Keratinocyte (primary cell): ENCODE measurements at regions not wholly inside any gene's neighbourhood (a gene's known extent, or its start where the extent isn't known, plus 50 kb on each side); places are given as distances from the start of the nearest gene placed in this dataset.

Experiments used
- DNase-seq: peaks from one replicate; pipeline ENCODE4 v3.0.0-alpha.2; 2011; ENCODE audit warnings: low read depth, missing footprints, low spot score
- FAIRE-seq: peaks from 2 replicates; lab custom pipeline; 2011; peaks lifted over from hg19 to GRCh38; lab: Jason Lieb, UNC
- H2AFZ ChIP-seq: 2 replicates; pipeline ENCODE4 v1.6.0; 2012; ENCODE audit warnings: low read length, control low read depth, inconsistent platforms; ENCODE audit not compliant: control insufficient read depth
- H3K27ac ChIP-seq: 2 replicates; pipeline ENCODE4 v1.5.1; 2011; ENCODE audit warnings: low read length; ENCODE audit not compliant: control insufficient read depth, insufficient read depth
- H3K27me3 ChIP-seq: 3 replicates; pipeline ENCODE4 v1.6.0; 2011; ENCODE audit warnings: low read length; ENCODE audit not compliant: control insufficient read depth, insufficient read depth; ENCODE audit errors: extremely low read depth
- H3K36me3 ChIP-seq, 2 experiments: 2 replicates in 1 of 2; 3 replicates in 1 of 2; pipeline ENCODE4 v1.5.1; 2011; ENCODE audit warnings: low read length in 2 of 2, mild to moderate bottlenecking in 1 of 2; ENCODE audit not compliant: control insufficient read depth in 2 of 2, insufficient read depth in 2 of 2; ENCODE audit errors: extremely low read depth in 1 of 2
- H3K4me1 ChIP-seq: 3 replicates; pipeline ENCODE4 v1.5.1; 2011; ENCODE audit warnings: low read length; ENCODE audit not compliant: control insufficient read depth, insufficient read depth; ENCODE audit errors: extremely low read depth
- H3K4me2 ChIP-seq: 3 replicates; pipeline ENCODE4 v1.6.0; 2011; ENCODE audit warnings: low read depth, low read length; ENCODE audit not compliant: control insufficient read depth, insufficient read depth; ENCODE audit errors: extremely low read depth
- H3K4me3 ChIP-seq, 3 experiments: fragments of 200-600 bp in 1 of 3; sonication (generic) in 1 of 3; 2 replicates in 2 of 3; 3 replicates in 1 of 3; pipeline ENCODE4 v1.5.1; 2011 to 2016; ENCODE audit warnings: low read length in 3 of 3, mild to moderate bottlenecking in 3 of 3, control low read depth in 2 of 3, inconsistent platforms in 1 of 3, low read depth in 1 of 3, mixed read lengths in 1 of 3, mixed run types in 1 of 3, moderate library complexity in 1 of 3; ENCODE audit not compliant: control insufficient read depth in 2 of 3, insufficient read depth in 2 of 3; ENCODE audit errors: extremely low read depth in 1 of 3
- H3K79me2 ChIP-seq: 2 replicates; pipeline ENCODE4 v1.6.0; 2012; ENCODE audit warnings: low read length; ENCODE audit not compliant: control insufficient read depth, insufficient read depth
- H3K9ac ChIP-seq: 3 replicates; pipeline ENCODE4 v1.6.0; 2011; ENCODE audit warnings: low read length; ENCODE audit not compliant: control insufficient read depth, insufficient read depth; ENCODE audit errors: extremely low read depth
- H3K9me1 ChIP-seq: 3 replicates; pipeline ENCODE4 v1.6.0; 2011; ENCODE audit warnings: low read length; ENCODE audit not compliant: control insufficient read depth, insufficient read depth; ENCODE audit errors: extremely low read depth
- H3K9me3 ChIP-seq: 2 replicates; pipeline ENCODE4 v1.5.1; 2012; ENCODE audit warnings: low read depth, low read length; ENCODE audit not compliant: control insufficient read depth
- H4K20me1 ChIP-seq: 3 replicates; pipeline ENCODE4 v1.6.0; 2011; ENCODE audit warnings: low read length; ENCODE audit not compliant: control insufficient read depth, insufficient read depth; ENCODE audit errors: extremely low read depth
- CTCF ChIP-seq, 3 experiments: IDR thresholded peaks in 1 of 3; conservative IDR thresholded peaks in 1 of 3; optimal IDR thresholded peaks in 1 of 3; 2 replicates in 2 of 3; 3 replicates in 1 of 3; pipeline versions ENCODE3 to v1.5.1; 2011; ENCODE audit warnings: low read length in 3 of 3, mild to moderate bottlenecking in 3 of 3, moderate library complexity in 2 of 3, control low read depth in 1 of 3, inconsistent platforms in 1 of 3; ENCODE audit not compliant: insufficient read depth in 2 of 3; ENCODE audit errors: extremely low read depth in 1 of 3
- EZH2 ChIP-seq: IDR thresholded peaks from one replicate; pipeline ENCODE4 v1.6.1; 2012; ENCODE audit warnings: inconsistent platforms, mild to moderate bottlenecking, low read length, moderate library complexity
- dilution Hi-C: fragments of 300-500 bp; cut with MboI; formaldehyde crosslinking; loops from one replicate; pipeline ENCODE4 v1.7.0; 2020; ENCODE audit warnings: low sequenced_read_pairs; ENCODE audit not compliant: extremely low pct_ligation_motif_present

- dilution Hi-C loops: no loop called here
- Histone ChIP-seq H3K4me1 (no peaks in the 10 kb centered on the region), H3K9me3 (no peaks in the 10 kb centered on the region), H3K4me2 (no peak overlapping the region), H3K9me1 (no peaks in the 10 kb centered on the region), H3K9ac (no peak overlapping the region), H3K79me2 (no peaks in the 10 kb centered on the region), H3K27me3 (no peaks in the 10 kb centered on the region), H2AFZ (no peak overlapping the region), H3K27ac (no peak overlapping the region), H3K4me3 (no peak overlapping the region), H4K20me1 (no peaks in the 10 kb centered on the region), H3K36me3 (no peaks in the 10 kb centered on the region)
- DNase-seq: no peak
- no peak for FAIRE-seq
- TF ChIP-seq EZH2: no peak
- no peak for TF ChIP-seq CTCF (optimal IDR thresholded peaks at IDR 0.05 in 1 of 3, IDR thresholded peaks at IDR 0.05 in 1 of 3, conservative IDR thresholded peaks at IDR 0.05 in 1 of 3; ENCODE audit: extremely low read depth in 1 of 3, insufficient read depth in 2 of 3, low read length in 3 of 3)
Measured at GRCh38 chr1:37146071-37146470, 111.8 kb upstream of the GRIK3 start.

- Histone ChIP-seq H3K27ac (no peak overlapping the region), H3K9me1 (no peaks in the 10 kb centered on the region), H3K79me2 (no peaks in the 10 kb centered on the region), H3K9ac (no peak overlapping the region), H3K36me3 (no peaks in the 10 kb centered on the region), H3K9me3 (no peaks in the 10 kb centered on the region), H3K4me1 (no peaks in the 10 kb centered on the region), H2AFZ (no peak overlapping the region), H3K4me2 (no peak overlapping the region), H3K4me3 (no peak overlapping the region), H3K27me3 (no peaks in the 10 kb centered on the region), H4K20me1 (no peaks in the 10 kb centered on the region)
- FAIRE-seq: no peak
- no peak for DNase-seq
- dilution Hi-C loops: no loop called here
- TF ChIP-seq CTCF (optimal IDR thresholded peaks at IDR 0.05 in 1 of 3, IDR thresholded peaks at IDR 0.05 in 1 of 3, conservative IDR thresholded peaks at IDR 0.05 in 1 of 3; ENCODE audit: extremely low read depth in 1 of 3, insufficient read depth in 2 of 3, low read length in 3 of 3) (no peak), EZH2 (no peak)
Measured at GRCh38 chr1:37147392-37147831, 113.1 kb upstream of the GRIK3 start.
